GM18517 (cell line): ENCODE measurements at regions not wholly inside any gene's neighbourhood (a gene's known extent, or its start where the extent isn't known, plus 50 kb on each side); places are given as distances from the start of the nearest gene placed in this dataset.
"Not testable (repeated sequence)": the region's sequence is repeated elsewhere in the genome, so short reads cannot be mapped to it uniquely, and the experiment has no call there.

ENCODE experiments used
- ATAC-seq: cut with Tn5 transposase; IDR thresholded peaks from one replicate; pipeline ENCODE4 v1.9.1; 2021; ENCODE audit warnings: mild to moderate bottlenecking, moderate library complexity; ENCODE audit not compliant: unreplicated experiment

DNA sequence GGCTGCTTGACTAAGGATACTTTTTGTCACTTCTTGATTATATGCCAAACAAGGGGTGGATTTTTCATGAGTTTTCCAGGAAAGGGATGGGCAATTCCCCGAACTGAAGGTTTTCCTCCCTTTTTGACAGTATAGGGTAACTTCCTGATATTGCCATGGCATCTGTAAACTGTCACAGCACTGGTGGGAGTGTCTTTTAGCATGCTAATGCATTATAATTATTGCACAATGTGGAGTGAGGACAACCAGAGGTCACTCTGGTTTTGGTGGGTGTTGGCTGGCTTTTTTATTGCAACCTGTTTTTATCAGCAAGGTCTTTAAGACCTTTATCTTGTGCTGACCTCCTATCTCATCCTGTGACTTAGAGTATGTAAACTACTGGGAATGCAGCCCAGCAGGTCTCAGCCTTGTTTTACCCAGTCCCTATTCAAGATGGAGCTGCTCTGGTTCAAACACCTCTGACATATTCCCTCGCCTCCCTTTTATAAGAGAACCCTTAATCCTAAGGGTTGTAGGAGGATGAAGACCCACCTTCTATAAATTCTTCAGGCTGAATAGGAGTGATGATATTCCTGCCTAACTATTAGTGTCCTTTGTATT lies 471.2 kb downstream of the ATP23 start:
- no peak for ATAC-seq

DNA sequence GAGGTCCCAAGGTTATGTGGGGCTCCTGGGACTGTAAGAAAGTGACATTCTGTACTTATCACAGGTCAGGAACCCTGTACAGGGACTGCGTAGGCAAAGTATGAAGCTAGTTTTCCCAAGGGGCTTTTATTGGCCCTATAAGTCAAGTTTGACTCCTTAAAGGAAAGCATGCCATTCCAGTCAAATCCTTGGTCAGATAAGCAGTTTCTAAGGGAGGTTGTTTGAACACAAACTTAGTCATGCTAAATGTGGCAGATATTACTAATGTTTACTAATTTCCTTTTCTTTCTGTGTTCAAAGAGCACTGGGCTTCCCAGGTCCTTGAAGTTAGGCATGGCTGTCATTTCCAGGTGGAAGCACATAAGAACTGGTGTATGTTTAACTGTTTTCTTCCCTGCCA lies 472.4 kb downstream of the ATP23 start:
- no peak for ATAC-seq

DNA sequence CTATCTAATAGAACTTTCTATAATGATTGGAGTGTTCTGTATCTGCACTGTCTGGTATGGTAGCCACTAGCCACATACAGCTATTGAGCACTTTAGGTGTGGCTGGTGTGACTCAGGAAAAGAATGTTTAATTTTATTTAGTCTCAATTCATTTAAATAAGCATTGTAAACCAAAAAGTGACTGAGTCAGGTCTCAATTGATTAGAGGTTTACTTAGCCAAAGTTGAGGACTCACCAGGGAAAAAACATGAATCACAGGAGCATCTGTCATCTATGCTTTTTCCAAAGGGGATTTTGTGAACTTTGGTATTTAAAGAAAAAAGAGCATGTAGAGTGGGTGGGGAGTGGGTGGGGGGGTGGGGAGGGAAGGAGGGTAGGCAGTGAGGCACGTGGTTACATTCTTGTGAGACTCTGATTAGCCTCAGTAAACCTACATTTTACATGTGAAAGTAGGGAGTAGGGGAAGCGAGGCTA lies 473.1 kb downstream of the ATP23 start:
- ATAC-seq: no peak

DNA sequence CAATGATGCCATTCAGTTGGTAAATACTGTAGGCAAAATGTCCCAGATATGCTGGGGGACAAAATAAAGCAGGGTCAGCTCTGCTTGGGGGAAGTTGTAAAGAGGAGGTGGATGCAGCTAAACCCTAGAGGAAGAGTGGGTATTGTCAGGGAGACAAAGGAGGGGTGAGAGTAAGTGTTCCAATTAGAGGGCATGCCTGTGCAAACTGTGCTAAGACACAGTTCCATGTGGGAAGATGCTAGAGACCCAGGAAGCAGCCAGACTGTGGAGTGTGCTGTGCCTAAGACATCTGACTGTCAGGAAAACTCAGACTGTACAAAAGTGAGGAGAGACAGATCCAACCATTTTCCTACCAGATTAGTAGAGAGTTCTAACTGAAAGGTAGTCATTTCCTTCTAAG lies 474.3 kb downstream of the ATP23 start:
- ATAC-seq: no peak

DNA sequence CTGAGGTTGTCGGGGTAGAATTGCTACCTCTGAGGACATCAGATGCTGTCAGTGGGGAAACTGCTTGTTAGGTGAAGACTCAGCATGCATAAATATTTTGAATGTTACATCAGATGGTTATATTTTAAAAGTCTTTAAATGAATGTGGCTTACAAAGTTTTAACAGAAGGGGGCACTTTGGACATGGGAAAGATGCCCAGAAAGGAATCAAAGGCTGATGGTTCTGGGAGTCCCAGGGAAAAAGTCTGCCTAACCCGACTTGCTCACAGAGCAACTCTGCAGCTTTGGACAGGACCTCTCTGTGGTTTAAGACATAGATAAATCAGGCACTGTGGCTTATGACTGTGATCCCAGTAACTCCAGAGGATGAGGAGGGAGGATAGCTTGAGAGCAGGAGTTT lies 474.9 kb downstream of the ATP23 start:
- ATAC-seq: no peak

DNA sequence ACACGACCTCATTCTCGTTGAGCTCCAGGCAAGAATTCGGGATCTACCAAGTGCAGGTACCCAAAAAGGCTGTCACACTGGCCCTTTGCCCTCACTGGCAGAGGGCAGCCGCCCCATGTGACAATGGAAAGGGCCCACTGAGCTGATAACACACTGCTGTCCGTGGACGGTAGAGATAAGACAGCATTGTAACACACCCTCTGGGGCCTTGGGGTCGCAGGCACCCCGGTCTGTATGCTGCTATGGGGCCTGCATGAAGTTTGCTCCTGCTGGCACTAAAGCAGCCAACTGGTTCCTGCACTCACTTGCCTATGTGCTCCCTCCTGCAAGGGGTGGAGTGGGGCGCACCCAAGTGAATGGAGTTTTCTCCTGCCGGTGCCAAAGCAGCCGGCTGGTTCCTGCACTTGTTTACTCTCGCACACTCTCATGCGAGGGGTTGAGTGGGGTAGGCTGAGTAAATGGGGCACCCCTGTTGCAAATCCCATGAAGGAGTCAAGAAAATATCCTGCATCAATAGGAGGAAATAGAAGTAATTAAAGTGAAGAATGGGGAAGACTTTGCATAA lies 477.9 kb downstream of the ATP23 start:
- ATAC-seq: no peak

DNA sequence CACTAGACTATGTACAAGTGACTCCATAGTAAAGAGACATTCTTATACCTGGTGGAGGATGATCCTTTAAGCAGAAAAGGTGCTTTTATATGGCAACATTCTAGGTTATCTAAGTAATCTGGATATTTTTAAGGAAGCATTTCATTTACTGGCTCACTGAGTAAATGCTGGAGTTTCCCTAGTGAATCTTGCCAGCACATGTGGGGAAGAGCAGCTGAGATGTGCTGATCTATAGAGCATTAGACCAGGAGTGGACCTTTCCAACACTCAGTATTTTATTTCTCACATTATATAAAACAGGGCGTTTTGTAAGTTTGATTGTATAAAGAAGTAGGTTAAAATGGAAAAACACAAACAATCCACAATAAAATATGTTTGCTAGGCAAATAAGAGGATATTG lies 478.5 kb downstream of the ATP23 start:
- ATAC-seq: no peak

DNA sequence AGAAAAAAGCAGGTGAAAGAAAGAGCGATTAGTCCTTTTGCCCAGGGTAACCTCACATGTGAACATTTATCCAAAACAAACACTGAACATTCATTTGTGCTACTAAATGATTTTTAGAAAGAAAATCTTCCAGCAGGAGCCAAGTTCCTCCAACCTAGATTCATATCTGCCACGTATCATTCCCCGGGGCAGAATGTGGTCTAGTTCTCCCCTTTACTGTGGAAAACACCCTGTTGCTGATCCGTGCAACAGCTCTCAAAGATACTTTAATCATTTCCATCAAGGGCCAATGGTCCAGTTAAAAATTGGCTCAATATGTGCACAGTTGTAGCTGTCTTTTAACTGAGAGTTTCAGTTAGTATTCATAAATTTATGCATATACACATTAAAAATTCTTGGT lies 479.1 kb downstream of the ATP23 start:
- ATAC-seq: no peak

DNA sequence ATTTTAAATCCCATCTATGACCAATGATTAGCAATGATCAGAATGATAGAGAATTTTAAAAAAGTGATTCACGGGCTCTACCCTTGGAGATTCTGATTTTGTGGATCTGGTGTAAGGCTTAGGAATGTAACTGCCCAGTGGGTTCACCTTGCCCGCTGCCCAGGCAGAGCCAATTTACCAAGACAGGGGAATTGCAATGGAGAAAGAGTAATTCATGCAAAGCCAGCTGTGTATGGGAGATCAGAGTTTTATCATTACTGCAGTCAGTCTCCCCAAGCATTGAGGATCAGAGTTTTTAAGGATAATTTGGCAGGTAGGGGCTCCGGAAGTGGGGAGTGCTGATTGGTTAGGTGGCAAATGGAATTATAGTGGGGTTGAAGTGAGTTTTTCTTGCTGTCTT lies 480.6 kb downstream of the ATP23 start:
- ATAC-seq: no peak

DNA sequence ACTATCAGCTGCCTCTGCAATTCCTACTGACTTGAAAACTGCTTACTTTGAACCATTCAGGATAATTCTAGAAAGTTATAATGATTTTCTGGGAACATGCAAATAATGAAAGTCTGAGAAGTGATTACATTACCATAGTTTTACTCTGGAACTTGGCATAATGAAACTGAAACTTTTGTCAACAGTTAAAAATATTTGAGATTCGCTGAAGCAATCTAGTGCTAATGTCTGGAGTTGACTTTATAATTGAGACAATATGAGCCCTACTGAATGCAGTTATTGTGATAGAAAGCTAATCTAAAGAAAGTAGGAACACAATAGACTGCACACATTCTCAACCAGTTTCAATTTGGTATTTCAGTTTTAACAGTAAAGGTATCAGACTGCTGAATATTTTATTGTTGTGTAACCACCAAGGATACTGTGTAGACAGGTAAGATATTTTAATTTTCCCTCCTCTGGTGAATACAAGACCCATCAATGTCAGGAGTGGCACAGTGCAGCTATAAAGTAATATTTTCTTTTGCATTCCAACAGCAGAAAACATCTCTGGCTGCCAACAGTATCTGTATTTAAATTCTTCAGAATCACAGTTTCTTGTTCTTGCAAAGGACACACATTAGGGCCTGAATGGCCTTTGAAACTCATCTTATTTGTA lies 483.5 kb downstream of the ATP23 start:
- peak; percentile 48 for ATAC-seq

DNA sequence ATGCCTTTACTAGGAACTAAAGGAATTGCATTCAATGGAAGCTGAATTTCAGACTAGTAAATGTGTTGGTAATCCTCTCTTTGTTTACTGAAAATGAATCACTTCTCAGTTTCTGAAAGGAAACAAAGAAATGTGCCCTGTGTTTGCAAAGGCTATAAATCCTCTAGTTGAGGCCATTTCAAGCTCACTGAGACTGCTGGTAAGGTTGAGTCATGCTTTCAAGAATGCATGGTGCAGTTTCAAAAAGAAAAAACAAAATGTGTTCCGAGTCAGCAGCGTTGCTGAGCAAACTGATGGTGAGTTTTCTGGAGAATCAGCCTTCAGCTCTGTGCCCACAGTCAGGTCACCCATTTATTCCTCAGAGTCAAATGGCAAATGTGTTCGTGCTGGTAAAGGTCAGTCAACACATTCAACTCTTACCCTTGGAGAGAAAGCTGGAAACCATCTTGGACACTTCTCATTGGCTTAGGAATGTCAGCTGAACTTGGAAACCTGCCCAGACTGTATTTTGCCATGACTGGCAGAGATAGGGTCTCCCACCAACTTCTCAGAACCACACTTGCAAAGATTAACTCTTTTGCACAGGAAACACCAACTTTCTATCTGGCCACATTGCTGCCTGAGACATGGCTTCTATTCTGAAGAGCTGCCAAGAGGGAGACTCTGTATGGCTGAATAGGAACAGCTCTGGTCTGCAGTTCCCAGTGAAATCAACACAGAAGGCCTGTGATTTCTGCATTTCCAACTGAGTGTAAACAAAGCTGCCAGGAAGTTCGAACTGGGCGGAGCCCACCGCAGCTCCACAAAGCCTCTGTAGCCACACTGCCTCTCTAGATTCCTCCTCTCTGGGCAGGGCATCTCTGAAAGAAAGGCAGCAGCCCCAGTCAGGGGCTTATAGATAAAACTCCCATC lies 484.4 kb downstream of the ATP23 start:
- peak; percentile 95 for ATAC-seq

DNA sequence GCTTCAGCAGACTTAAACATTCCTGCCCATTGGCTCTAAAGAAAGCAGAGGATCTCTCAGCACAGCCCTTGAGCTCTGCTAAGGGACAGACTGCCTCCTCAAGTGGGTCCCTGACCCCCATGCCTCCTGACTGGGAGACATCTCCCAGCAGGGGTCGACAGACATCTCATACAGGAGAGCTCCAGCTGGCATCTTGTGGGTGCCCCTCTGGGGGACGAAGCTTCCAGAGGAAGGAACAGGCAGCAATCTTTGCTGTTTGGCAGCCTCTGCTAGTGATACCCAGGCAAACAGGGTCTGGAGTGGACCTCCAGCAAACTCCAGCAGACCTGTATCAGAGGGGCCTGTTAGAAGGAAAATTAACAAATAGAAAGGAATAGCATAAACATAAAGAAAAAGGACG lies 485.1 kb downstream of the ATP23 start:
- ATAC-seq: not testable (repeated sequence)

DNA sequence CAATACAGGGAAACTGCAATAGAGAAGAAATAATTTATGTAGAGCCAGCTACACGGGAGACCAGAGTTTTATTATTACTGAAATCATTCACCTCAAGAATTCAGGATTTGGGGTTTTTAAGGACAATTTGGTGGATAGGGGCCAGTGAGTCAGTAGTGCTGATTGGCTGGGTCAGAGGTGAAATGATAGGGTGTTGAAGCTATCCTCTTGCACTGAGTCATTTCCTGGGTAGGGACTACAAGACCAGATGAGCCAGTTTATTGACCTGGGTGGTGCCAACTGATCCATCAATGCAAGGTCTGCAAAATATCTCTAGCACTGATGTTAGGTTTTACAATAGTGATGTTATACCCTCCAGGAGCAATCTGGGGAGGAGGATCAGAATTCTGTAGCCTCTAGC lies 486.3 kb downstream of the LRIG3 start:
- ATAC-seq: no peak

DNA sequence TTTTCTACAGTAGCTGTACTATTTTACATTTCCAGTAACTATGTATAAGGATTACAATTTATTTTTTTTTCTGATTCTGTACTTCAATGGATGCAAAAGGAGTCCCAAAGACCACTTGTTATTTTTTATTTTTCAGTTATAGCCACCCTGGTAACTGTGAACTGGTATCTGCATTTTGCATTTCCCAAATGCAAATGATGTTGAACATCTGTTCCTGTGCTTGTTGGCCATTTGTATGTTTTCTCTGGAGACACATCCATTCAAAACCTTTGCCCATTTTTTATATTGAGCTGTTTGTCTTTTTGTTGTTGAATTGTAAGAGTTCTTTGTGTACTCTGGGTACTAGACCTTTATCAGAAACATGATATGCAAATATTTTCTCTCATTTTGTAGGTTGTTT lies 485.6 kb downstream of the LRIG3 start:
- ATAC-seq: no peak

DNA sequence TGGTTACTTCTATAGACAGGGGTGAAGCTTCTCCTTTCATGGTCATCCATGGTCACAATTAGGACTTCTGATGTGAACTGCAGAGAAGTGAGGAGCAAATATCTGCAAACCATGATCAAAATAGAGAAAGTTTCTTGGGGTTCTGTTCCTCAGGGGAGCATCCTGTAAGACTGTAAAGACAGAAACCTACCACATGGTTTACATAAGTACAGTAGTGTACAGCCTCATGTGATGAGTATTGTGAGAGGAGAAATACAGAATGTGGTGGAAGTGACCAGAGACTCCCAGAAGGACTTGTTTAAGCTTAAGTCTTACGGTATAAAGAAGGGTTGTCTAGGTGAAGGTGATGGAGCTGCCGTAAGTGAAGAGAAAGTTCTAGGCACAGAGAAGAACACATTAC lies 484.7 kb downstream of the LRIG3 start:
- ATAC-seq: peak; percentile 66

DNA sequence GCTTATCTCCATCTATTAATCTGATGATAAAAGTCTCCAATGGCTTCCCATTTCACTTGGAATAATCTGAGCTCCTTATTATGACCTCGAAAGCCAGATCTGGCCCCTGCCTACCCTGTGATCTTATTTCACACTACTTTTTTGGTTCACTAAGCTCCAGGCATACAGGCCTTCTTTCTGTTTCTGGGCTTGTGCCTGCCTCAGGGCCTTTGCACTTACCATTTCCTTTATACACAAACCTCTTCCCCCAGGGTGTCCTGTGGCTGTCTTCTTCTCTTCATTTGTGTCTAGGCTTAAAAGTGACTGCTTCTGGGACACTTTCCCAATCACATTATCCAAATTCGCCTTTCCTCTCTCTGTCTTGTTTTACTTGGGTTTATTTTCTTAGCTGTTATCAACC lies 478.8 kb downstream of the LRIG3 start:
- ATAC-seq: no peak

DNA sequence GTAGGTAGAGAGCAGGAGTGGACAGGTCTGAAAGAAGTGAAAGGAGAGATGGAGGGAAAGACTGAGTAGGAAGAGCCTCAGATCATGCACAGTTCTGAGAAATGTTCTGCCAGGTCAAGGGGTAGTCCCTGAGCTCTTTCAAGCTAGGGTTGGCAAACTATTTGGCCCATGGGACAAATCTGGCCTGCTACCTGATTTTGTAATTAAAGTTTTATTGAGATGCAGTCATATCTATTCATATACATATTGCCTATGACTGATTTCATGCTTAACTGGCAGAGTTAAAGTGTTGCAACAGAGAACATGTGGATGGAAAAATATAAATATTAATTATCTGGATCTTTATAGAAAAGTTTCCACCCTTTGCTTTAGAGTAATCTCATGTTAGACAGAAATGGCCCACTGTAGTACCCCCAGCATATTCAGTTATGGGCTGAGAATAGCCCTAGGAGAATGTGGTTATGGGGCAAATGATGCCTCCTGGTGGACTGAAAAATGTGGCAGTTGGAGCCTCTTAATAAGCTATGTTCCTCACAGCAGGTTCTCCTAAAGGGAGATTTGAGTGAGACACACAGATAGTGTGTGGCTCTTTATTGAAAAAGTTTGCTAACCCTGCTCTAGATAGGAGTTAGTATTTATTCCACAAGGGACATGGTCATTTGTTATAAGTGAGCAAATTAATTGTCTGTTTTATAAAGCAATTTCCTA lies 476.9 kb downstream of the LRIG3 start:
- ATAC-seq: peak; percentile 84

DNA sequence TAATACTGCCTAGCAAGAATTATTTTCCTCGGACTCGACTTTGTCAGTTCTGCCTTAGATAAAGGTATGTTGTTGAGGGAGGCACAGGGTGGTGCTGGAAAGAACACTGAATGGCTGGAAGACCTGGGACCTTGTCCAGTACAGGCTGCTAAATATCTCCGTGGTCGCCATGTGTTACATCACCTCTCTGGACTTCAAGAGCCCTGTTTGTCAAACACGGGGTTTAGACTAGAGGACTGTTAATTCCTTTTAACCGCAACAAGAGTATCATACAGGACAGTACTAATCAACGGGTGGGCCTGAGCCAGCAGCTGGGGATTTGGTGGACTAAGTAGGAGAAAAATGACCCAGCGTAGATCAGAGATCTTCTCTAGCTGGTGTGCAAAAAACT lies 476.3 kb downstream of the LRIG3 start:
- ATAC-seq: no peak

DNA sequence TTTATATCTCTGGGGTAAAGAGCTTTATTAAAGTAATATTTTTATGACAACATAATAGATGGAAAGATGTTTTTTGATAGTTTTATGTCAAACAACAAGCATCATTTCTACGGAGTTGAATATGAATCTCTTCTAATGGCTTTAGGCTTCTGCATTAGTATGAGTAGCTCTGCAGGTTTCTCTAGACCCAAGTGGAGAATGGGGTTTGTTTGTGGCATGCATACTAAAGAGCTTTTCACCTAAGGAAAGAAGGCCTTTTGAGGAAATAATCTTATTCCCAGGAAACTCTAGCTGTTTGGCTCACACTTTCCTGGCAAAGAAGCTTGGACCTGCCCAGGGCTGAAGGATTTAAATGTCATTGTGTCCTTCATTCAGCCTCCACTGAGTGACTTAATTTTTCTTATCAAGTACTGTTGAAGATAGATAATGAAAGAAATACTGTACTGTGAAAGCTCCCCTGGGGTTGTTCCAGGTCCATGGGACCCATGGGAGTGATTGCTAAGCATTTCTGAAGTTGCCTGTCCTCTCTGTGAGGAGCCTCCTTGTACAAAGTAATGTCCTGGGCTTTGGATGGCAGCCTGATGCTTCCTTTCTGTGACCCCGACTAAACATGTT lies 469.3 kb downstream of the LRIG3 start:
- ATAC-seq: no peak

DNA sequence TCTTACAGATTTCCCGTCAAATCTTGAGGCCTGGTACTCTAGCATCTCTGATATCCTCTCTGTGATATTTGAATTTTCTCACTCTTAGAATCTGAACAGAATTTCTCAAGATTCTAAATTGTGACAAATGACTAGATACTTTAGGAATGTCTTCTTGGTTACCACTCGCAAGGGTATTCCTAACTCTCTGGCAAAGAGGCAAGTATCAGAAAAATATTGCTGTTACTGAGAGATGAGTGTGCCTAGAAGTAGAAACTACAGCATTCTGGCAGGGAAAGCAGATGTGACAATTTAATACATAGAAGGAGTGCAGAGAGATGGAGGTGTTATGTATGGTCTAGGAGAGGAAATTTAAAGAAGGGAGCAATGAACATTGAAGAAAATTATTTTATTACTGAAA lies 467.8 kb downstream of the LRIG3 start:
- ATAC-seq: no peak

DNA sequence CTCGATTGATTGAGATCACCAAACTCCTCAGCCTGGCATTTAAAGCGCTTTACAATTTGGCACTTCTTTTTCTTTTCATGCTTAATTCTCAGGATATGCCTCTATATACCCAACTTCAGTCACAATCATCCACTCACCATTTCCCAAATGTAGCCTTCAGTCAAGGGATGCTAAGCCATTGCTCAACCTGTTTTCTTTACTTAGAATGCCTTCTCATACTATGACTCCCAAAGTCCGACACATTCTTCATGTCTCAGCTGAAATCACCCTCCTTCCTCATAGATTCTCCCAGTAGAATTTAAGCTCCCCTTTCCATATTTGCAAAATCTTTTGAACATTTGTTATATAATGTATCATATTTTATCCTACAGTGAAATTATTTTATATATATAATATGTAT lies 467.0 kb downstream of the LRIG3 start:
- no peak for ATAC-seq
